ENCODE measurements at regions not wholly inside any gene's neighbourhood (a gene's known extent, or its start where the extent isn't known, plus 50 kb on each side); places are given as distances from the start of the nearest gene placed in this dataset.

DNA sequence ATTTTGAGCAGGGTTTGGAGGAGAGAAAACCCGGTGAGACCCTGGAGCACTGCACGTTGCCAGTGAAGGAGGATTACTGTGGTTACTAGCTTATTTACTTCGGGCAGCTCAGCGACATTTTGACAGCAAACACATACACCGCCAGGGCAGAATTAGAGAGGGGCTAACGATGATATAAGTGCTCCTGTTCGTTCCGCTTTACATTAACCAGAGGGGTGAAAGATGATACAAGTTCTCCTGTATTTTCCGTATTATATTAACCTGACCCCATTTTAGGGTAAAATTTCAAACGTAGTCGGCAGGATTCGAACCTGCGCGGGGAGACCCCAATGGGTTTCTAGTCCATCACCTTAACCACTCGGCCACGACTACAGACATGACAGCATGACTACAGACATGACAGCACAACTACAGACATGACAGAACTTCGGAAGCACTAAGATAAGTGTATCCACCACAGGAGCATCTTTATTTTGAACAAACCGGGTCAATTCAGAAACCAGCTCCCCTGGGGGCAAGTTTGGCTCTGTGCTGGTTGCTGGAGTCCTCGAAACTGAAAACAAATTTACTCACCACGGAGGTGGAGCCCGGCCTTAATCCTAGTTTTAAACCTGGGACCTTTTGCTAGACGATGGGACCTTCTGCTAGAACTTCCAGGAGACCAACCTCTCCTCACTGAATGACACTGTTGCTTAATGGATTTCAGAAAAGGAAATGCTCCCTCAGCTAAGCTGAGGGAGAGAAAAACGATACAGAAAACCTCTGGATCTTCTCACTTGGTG, 80.4 kb upstream of the ZNF184 start (continued):
- no peak for TF ChIP-seq KDM4B (CRISPR knock-in tag; IDR thresholded peaks at IDR 0.05)
- no peak for TF ChIP-seq ZSCAN21 (CRISPR knock-in tag; IDR thresholded peaks at IDR 0.05; ENCODE audit: borderline replicate concordance)
- TF ChIP-seq, protein P1, sequence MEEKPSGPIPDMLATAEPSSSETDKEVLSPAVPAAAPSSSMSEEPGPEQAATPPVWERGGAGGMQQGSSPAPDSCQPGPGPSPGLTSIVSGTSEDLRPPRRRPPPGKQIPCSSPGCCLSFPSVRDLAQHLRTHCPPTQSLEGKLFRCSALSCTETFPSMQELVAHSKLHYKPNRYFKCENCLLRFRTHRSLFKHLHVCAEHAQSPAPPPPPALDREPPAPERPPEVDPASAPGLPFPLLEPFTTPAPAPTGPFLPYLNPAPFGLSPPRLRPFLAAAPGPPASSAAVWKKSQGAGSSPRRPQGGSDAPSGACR (CRISPR knock-in tag; IDR thresholded peaks at IDR 0.05) = no peak
- TF ChIP-seq ZNF558 (CRISPR knock-in tag; IDR thresholded peaks at IDR 0.05; ENCODE audit: borderline replicate concordance) = no peak
- TF ChIP-seq, protein P2, sequence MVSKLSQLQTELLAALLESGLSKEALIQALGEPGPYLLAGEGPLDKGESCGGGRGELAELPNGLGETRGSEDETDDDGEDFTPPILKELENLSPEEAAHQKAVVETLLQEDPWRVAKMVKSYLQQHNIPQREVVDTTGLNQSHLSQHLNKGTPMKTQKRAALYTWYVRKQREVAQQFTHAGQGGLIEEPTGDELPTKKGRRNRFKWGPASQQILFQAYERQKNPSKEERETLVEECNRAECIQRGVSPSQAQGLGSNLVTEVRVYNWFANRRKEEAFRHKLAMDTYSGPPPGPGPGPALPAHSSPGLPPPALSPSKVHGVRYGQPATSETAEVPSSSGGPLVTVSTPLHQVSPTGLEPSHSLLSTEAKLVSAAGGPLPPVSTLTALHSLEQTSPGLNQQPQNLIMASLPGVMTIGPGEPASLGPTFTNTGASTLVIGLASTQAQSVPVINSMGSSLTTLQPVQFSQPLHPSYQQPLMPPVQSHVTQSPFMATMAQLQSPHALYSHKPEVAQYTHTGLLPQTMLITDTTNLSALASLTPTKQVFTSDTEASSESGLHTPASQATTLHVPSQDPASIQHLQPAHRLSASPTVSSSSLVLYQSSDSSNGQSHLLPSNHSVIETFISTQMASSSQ (IDR thresholded peaks at IDR 0.05; ENCODE audit: low read depth) = 0 out of 2 replicates have a peak, but pooled peaks have one; percentile 41
- TF ChIP-seq, protein P2 (CRISPR knock-in tag; IDR thresholded peaks at IDR 0.05; ENCODE audit: borderline replicate concordance) = no peak
- TF ChIP-seq ZNF264 (CRISPR knock-in tag; IDR thresholded peaks at IDR 0.05) = peak; percentile 83; the same call in 1 of the 2 replicates
- peak; percentile 68; the same call in 1 of the 2 replicates for TF ChIP-seq ZNF605 (CRISPR knock-in tag; IDR thresholded peaks at IDR 0.05)
- no peak for TF ChIP-seq MATR3 (CRISPR knock-in tag; IDR thresholded peaks at IDR 0.05)
- no peak for TF ChIP-seq ZNF101 (CRISPR knock-in tag; IDR thresholded peaks at IDR 0.05; ENCODE audit: borderline replicate concordance, low read depth)
- TF ChIP-seq, protein P3, sequence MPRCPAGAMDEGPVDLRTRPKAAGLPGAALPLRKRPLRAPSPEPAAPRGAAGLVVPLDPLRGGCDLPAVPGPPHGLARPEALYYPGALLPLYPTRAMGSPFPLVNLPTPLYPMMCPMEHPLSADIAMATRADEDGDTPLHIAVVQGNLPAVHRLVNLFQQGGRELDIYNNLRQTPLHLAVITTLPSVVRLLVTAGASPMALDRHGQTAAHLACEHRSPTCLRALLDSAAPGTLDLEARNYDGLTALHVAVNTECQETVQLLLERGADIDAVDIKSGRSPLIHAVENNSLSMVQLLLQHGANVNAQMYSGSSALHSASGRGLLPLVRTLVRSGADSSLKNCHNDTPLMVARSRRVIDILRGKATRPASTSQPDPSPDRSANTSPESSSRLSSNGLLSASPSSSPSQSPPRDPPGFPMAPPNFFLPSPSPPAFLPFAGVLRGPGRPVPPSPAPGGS (CRISPR knock-in tag; IDR thresholded peaks at IDR 0.05) = no peak
- TF ChIP-seq ZNF451 (CRISPR knock-in tag; IDR thresholded peaks at IDR 0.05) = no peak
- TF ChIP-seq KLF9 (CRISPR knock-in tag; IDR thresholded peaks at IDR 0.05; ENCODE audit: low read depth) = no peak
- no peak for TF ChIP-seq GTF2F1 (IDR thresholded peaks at IDR 0.05; ENCODE audit: low read length)
- no peak for TF ChIP-seq HMG20B (CRISPR knock-in tag; conservative IDR thresholded peaks at IDR 0.05)
- peak; percentile 25; the same call in 1 of the 2 replicates for TF ChIP-seq ZFY (CRISPR knock-in tag; IDR thresholded peaks at IDR 0.05)
- 0 out of 2 replicates have a peak, but pooled peaks have one; percentile 54 for TF ChIP-seq ZFP90 (CRISPR knock-in tag; IDR thresholded peaks at IDR 0.05; ENCODE audit: borderline replicate concordance)
- TF ChIP-seq ZC3H4 (CRISPR knock-in tag; IDR thresholded peaks at IDR 0.05; ENCODE audit: borderline replicate concordance) = no peak
- no peak for TF ChIP-seq FOXP1 (IDR thresholded peaks at IDR 0.05)
- TF ChIP-seq FOXP1 (CRISPR knock-in tag; IDR thresholded peaks at IDR 0.05) = peak; percentile 47; the same call in 1 of the 2 replicates
- TF ChIP-seq, protein P4, sequence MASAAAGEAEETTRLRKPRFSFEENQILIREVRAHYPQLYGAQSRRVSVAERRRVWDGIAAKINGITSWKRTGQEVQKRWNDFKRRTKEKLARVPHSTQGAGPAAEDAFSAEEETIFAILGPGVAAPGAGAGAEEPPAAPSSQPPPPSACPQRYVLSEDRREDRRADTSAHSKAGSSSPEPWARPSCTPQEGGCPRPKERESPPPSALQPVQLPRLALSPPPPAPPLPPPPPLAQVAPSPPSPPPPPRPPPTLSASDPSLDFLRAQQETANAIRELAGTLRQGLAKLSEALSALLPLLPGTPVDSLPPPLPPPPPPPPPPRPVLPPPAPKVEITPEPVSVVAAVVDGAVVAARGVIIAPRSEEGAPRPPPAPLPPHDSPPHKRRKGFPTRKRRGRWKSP (CRISPR knock-in tag; IDR thresholded peaks at IDR 0.05) = peak; percentile 38; the same call in 1 of the 2 replicates
- TF ChIP-seq ZBTB20 (CRISPR knock-in tag; IDR thresholded peaks at IDR 0.05; ENCODE audit: borderline replicate concordance, low read depth) = no peak
- TF ChIP-seq MIER2 (CRISPR knock-in tag; IDR thresholded peaks at IDR 0.05) = no peak
- no peak for TF ChIP-seq ZZZ3 (CRISPR knock-in tag; IDR thresholded peaks at IDR 0.05; ENCODE audit: borderline replicate concordance)
- no peak for TF ChIP-seq HNRNPUL1 (IDR thresholded peaks at IDR 0.05; ENCODE audit: low read depth, low read length)

All from HepG2 (cell line).